KG1 (cell line): ENCODE measurements at regions not wholly inside any gene's neighbourhood (a gene's known extent, or its start where the extent isn't known, plus 50 kb on each side); places are given as distances from the start of the nearest gene placed in this dataset.

Source experiments
- DNase-seq: peaks from one replicate; lab custom pipeline; 2025; lab: John Stamatoyannopoulos, UW

DNA sequence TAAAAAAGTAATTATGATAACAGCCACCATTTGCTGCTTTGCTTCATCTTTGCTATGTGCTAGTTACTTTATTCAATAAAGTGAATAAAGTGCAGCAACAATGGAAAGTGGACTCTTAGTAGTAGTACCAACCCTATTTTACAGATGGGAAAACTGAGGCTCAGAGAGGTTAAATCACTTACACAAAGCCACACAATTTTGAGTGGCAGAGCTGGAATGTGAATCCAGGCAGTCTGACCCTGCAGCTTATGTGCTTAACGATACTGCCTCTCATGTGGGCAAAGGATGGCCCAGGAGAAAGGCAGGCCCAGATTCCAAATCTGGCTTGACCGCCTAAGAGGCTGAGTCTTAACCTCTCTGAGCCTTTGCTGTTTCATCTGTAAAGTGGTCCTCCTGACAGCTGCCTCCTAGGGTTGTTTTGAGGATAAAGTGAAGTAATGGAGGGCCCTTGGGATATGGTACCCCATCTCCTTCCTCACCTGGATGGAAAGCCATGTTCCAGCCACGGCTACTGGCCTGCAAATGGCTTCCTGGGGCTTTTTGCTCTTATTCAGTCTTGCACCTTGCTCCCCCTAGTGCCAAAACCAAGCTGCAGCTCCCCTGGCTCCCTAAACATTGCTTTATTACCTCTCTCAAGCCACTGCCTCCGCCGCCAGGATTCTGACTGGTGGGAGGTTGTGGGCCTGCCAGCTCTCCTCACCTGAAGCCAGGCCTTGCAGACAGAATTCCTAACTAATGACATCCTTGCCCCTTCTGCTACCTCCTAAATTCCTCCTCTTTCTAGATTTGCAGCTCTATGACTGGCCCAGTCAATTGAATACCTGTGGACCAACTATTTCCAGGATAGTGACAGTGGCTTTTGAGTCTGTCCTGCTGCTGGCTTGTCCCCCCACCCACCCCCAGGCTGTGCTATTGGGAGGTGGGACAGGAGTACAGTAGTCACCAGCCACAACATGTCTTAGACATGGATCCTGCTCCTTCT lies 283.3 kb upstream of the PWP1 start:
- no peak for DNase-seq

DNA sequence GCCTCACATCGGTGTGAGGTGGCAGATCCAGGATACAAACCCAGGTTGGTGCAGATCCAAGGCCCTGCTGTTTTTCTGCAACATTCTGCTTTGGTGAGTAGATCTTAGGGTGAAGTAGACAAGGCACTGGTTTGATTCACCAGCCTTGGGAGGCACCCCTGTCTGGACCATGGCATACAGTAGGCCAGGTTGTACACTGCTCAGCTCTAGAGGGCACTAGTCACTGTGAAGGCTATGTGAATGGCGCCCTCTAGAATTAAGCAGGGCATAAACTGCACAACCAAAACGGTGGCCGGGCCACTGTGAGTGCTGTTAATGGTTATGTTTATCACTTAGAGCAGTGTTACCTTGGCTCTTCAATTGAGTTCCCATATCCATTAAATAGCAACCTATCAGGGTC lies 280.6 kb upstream of the PWP1 start:
- no peak for DNase-seq

DNA sequence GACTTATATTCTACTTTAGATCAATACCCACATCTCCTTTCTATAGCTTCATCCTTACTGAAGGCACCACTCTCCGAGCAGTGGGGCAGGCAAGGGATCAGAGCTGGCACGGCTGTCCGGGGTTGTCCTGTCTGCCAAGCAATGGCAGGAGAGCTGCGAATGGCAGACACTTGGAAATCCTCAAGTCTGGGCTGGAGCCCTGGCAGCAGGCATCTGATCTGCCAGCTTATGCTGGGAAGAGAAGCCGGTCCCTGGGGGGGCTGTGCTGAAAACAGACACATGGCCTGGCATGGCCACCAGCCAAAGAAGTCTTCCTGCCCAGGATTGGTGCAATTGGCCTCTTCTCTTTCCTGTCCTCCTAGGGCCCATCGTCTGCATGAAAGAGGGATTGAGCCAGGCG lies 280.2 kb upstream of the PWP1 start:
- DNase-seq: no peak

DNA sequence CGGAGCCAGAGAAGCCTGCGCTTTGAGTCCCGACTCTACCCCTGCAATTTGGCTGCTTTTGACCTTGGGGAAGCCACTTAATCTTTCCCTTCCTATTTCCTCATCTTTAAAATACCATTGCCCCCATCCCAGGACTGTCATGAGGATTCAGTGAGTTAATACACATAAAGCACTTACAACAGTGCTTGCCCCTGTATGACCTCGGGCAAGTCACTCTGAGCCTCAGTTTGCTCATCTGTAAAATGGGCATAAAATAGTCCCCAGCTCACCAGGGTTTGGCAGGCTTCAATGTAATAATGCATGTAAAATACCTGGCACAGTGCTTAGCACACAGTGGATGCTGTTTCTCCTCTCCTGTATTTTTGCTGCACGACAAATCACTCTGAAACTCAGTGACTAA lies 278.7 kb upstream of the PWP1 start:
- DNase-seq: no peak

DNA sequence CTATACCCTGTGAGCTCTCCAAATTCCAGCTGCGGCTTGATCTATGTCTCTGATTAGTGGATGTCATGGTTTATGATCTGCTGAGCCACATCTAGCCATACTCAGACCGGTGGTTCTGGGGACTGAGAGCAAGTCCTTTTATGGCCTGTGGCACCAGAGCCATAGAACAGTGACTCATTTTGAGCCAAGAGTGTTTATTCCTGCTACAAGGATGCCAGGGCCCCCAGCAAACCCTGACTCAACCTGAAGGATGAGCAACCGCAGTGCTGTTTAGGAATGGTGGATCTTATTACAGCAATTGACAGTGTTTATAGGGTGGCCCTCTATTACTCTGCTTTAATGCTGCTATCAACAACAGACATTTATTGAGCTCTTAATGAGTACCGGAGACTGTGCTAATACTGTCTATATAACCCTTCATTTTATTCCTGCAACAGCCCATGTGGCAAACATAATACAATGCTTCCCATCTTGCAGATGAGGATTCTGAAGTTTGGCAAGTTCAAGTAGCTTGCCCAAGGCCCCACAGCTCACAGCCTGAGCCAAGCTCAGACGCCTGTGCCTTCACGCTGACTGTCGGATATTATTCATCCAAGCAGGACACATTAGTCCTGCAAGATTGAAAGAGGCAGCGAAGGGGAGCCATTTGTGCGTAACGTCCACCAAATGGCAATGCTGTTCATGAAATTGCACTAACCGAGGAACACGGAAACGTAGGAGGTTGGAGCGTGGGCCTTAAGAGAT lies 273.6 kb upstream of the PWP1 start:
- no peak for DNase-seq

DNA sequence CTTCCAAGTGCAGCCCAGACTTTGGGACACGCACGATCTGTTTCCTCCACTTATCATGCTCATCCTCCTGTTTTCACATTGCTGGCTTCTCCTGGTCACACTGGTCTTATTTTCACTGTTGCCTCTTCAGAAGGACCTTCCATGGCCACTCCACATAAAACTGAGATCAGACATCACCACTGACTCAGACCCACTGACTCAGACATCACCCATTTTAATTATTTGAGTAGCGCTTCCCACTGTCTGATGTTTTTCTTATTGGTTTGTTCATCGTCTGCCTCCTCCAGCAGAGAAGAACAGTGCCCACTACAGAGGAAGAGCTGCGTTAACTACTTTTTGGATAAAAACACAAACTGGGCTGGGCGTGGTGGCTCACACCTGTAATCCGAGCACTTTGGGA lies 270.5 kb upstream of the PWP1 start:
- no peak for DNase-seq

DNA sequence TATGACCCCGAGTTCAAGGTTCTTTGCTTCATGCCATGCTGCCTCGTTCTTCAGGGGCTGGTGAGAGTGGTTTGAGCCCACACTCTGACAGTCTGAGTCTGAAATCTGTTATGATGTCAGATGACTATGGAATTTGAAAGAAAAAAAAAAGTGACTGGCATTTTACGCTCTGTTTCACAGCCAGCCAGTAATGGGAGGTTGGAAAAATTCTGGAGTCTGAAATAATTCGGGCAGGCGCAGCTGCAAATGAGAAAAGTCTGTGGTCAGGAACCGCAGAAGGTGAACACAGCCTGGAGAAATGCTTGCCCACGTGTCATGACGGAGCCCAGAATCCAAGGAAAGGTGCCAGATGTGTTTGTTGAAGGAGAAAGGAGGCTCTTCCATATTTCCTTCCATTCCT lies 269.8 kb upstream of the PWP1 start:
- no peak for DNase-seq

DNA sequence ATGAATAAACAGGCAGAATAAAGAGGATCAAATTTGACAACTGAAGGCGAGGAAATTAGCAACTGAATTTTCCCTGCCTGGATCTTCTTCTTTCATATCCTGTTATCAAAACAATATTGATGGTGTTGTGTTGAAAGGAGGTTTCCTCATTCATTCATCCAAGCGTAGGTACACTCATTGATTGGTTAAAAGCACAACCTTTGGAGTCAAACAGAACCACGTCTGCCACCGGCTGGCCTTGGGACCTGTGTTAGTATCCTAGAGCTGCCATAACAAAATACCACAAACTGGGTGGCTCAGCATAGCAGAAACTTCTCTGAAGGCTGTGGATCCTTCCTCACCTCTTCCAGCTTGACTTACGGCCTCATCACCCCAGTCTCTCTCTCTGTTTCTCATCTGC lies 268.6 kb upstream of the PWP1 start:
- DNase-seq: no peak

DNA sequence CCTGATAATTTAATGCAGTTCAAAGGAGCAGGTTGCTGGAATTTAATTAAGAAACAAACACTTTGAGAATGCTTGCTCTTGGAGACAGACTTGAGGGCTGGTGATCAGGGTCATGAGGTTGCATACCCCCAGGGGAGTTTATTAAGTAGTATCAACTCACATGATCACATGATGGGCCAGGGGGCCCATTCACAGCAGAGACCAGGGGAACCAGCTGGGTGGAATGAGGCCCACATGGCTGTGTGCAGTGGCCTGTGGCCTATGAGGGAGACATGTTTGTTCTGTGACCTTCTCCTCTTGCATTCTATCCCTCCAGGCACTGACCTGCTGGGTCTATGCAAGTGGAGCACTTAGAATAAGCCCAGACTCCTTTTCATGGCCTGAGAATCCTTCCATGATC lies 266.6 kb upstream of the PWP1 start:
- no peak for DNase-seq

DNA sequence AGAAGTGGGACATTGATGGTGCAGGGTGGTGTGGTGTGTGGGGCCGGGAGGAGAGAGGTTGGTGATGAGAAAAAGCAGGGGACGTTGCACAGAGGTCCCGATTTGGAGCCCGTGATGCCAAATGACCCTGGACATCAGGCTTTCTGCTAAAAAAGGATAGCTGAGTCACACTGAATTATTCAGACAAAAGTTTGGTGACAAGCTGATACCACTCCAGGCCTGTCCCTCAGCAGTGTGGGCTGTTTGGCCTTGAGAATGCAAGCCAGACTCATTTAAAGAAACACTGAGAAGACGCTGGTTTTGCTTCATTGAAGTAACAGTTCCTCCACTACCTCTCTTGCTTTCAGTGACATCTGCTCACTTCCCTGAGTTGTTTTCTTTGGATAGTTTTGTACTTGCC lies 262.1 kb upstream of the PWP1 start:
- DNase-seq: no peak

DNA sequence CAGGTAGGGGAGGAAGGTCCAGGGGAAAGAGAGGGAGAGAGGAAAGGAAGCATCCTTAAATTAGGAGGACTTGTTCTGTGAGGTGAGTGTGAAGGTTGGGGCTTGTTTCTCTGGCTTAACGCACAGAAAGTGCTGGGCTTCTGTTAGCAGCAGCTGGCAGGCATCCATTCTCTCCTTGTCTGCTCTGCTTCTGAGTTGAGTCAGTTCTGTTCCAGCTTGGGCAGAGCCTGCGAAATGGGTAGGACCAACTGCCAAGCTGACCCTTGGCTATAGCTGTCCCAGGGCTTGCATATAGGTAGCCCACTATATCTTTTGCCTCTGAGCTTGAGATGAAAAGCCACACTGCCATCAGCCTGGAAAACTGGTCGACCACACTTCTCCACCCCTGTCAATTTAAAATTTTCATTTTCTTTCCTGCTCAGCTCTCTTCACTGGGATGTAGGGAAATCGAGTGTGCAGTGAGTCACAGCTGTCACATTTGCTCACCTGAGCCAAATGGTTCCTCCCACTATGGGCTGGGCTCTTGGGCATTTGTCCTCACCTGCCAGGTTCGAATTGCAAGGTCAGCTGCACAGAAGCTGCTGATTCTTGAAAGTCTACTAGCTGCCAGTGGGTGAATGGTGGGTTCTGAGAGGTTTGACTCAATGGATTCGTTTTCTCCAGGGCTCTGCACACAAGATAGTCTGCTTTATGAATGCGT lies 256.4 kb upstream of the PWP1 start:
- DNase-seq: no peak

DNA sequence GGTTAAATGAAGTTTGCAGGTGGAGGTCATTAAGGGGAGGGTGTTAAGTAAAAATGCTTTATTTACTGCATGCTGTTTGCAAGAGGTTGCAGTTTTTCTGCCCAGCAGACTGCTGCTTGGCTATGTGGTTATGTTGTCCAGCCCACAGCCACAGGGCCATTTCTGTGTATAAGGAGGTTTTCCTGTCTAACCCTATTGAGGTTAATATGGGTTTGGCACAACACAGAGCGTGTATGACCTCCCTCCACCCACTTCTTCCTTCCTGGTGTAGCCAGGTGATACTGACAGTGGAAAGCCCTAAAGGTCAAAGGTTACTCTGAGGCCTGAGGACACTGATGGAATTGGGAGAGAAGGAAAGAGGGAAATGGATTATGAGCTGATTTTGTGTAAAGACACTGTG lies 253.7 kb upstream of the PWP1 start:
- DNase-seq: no peak

DNA sequence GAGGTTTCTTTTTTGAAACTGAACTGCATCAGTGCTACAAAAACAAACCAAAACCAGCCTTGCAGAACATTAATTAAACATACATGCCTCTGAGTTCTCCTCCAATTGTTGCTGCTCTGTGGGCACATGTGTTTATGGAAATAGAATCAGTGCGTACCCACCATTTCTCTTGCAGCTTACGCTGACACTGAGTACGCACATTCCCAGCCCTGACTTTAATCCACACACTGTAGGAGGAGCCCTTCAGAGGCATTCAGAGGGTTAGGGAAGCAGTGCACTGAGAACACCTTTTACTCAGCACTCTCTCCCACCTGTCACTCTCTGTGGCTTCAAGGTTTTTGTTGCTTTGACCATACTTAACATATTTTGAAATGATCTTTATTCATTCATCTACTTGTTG lies 250.5 kb upstream of the PWP1 start:
- no peak for DNase-seq

DNA sequence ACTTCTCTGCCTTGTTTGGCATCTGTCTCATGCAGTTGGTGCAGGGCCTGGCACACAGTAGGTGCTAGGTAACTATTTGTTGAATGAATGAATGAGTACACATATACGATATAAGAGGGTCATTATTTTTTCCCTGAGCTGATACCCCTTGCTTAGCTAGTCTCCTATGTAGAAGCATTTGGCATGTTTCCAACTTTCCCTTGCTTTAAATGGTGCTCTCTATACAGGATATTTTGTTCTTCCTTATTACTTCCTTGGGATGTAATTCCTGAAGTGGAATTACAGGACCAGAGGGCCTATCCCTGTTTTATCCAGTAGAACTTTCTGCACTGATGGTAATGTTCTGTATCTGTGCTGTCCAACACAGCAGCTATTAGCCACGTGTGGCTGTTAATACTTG lies 250.1 kb upstream of the PWP1 start:
- no peak for DNase-seq

DNA sequence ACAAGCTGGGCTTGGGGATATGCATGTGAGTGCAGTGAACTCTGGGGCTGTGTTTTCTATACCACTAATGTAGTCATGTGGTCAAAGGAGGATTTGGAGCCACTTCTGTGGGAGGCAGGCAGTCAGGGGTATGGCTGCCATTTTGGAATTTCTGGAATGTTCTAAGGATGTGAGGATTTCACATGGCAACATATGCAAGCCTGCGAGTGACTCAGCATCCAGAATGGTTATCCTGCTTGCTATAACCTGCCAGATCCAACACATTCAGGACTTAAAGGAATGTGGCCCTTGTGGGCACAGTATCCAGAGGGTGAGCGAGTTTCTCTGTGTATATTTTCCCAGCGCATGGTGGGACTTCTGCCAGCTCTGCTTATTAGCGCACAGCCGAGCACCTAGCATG lies 249.2 kb upstream of the PWP1 start:
- no peak for DNase-seq

DNA sequence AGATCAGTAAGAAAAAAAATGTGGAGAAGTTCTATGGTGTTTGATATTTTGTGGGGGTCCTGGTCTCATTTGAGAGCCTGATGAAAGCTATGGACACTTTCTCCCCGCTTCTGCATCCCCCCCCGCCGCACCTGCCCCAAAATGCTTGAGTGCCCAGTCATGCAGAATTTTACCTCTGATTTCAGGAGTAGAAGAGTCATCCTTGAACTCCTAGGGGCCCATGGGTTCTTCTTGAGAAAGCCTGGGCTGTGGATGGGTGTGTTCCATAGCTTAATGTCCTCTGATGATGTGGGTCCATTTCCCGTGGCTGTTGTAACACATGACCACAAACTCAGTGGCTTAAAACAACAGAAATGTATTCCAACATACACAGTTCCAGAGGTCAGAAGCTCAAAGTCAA lies 248.8 kb upstream of the PWP1 start:
- no peak for DNase-seq

DNA sequence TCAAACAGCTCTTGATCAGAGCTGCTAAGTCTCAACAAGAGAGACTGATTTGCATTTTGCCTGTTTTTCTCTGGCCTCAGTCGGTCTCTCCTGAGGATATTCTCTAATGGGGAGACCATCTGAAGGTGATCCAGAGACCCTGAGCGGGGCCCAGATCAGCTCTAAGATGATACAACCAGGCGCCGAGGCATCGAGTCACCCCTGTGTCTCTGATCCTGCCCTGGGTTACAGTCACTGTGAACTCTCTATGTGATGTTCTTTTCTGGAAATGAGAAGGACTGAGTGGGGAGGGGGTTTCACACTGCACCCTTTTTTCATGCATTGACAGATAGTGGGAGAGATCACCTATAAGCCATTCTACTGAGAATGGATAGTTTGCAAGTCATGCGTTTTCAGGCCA lies 247.6 kb upstream of the PWP1 start:
- DNase-seq: no peak

DNA sequence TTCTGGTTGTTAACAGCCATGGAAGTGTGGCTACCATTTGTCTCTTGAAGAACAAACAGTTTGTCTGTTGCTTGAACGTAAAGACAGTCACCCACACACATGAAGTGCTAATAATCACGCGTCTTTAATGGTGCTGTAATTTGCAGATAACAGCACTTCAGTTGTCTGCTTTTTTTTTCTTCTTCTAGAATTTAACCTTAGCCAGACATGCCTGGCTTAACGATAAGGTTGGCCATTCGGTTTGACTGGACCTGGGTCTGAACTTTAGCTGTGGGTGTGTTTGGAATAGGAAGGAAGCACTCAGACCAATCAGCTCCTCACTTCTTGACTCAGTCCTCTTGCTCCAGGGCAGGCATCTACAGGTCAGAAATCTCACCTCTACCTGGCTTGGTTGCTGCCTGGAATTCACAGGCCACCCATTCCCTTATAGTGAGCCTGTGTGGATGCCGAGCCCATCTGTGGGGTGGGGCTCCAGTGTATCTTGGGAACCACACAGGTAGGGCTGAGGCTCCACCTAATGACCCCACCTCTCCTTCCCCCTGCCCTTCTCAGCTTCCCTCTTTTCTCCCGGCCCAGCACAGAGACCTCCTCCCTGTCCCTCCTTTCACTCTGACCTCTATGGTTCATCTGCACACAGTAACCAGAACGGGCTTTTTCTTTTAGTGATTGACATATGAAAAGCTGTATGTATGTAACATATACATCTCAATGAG lies 246.4 kb upstream of the PWP1 start:
- no peak for DNase-seq

DNA sequence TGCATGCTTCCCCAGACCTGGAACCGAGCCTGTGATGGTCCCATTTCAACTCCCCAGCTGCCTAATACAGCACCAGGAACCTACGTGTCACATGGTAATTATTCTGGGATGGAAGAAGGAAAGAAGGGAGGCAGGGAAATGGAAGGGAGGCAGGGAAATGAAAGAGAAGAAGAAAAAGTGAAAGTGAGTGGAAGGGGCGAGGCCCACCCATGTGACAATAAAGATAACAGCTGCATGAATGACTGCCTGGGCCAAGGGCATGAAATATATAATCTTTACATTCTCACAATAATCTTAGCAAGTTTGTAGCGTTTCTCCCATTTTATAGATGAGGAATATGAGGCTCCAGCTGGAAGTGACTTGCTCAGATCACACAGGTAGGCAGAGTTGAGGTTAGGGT lies 245.0 kb upstream of the PWP1 start:
- DNase-seq: no peak

DNA sequence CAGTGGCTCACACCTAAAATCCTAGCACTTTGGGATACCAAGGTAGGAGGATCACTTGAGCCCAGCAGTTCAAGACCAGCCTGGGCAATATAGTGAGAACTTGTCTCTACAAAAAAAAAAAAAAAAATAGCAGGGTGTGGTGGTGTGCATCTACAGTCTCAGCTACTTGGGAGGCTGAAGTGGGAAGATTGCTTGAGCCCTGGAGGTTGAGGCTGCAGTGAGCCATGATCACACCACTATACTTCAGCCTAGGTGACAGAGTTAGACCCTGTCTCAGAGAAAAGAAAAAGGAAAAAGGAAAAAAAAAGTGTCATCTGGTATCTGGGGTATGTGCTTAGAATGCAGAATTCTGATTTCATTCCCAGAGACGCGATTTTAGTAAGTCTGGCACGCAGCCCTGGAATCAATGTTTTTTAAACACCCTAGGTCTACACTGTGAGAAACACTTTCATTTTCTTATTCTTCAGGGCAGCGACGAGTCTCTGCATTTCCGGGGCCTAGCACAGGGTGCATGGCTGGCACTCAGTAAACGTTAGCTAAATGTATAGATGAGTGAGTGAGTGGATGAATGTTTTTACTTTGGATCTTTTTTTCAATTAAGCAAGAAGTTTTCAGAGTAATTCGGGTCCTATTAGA lies 243.8 kb upstream of the PWP1 start:
- no peak for DNase-seq

DNA sequence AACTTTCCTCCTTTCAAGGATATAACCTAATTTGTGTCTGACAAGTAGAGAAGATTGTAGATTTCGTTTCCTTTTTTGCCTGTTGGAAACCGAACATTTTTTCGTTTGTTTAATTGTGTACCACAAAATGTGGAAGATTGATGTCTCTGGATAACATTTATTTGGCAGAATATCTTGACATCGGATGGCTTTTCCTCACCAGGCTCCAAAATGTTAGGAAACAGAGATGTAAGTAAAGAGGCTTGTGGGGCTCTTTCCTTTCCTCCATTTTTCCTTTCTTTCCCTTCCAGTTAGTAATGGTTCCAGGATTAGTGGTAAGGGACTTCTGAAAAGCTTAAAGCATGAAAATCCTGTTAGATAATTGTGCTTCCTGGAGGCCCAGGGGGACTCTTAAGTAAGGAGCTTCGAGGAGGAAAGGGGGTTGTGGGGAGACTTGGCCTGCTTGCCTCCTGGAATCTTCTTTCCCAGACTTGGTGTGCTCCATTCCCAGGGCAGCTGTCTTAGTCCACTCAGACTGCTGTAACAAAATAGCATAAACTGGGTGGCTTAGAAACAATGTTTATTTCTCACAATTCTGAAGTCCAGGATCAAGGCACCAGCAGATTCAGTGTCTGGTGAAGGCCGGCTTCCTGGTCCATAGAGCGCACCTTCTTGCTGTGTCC lies 243.1 kb upstream of the PWP1 start:
- DNase-seq: no peak
